SK-N-SH treated with all-trans-retinoic acid at 6 μM for 48 hours (cell line): ENCODE measurements at regions not wholly inside any gene's neighbourhood (a gene's known extent, or its start where the extent isn't known, plus 50 kb on each side); places are given as distances from the start of the nearest gene placed in this dataset.

Experiments used
- ATAC-seq: fragments of 200-7000 bp; cut with Tn5 transposase; 3 replicates; pipeline ENCODE4 v1.9.1; 2020; ENCODE audit warnings: mild to moderate bottlenecking, moderate library complexity
- ARNTL ChIP-seq: fragments of 450-650 bp; formaldehyde crosslinking; IDR thresholded peaks from 2 replicates; pipeline ENCODE4 v1.5.0; 2020; ENCODE audit warnings: low read depth, mild to moderate bottlenecking, moderate library complexity, borderline replicate concordance
- CREB5 ChIP-seq: fragments of 250-450 bp; sonication (Bioruptor Pico); IDR thresholded peaks from 2 replicates; pipeline ENCODE4 v1.5.1; 2020; ENCODE audit warnings: low read depth, mild to moderate bottlenecking, moderate library complexity
- CSRNP3 ChIP-seq: fragments of 250-450 bp; sonication (Bioruptor Pico); IDR thresholded peaks from 2 replicates; pipeline ENCODE4 v1.5.1; 2021; ENCODE audit warnings: mild to moderate bottlenecking, moderate library complexity
- GLIS3 ChIP-seq: fragments of 250-450 bp; sonication (Bioruptor Pico); IDR thresholded peaks from 2 replicates; pipeline ENCODE4 v1.5.0; 2020; ENCODE audit warnings: mild to moderate bottlenecking, moderate library complexity
- ISL1 ChIP-seq: fragments of 250-450 bp; sonication (Bioruptor Pico); IDR thresholded peaks from 2 replicates; pipeline ENCODE4 v2.1.2; 2022; ENCODE audit warnings: mild to moderate bottlenecking, moderate library complexity
- OSR1 ChIP-seq: fragments of 250-450 bp; sonication (Bioruptor Pico); IDR thresholded peaks from 2 replicates; pipeline ENCODE4 v1.8.0; 2022; ENCODE audit warnings: moderate library complexity, mild to moderate bottlenecking, inconsistent platforms
- PATZ1 ChIP-seq: fragments of 250-450 bp; sonication (Bioruptor Pico); IDR thresholded peaks from 2 replicates; pipeline ENCODE4 v1.8.0; 2020; ENCODE audit warnings: mild to moderate bottlenecking, moderate library complexity, borderline replicate concordance
- POU6F1 ChIP-seq: fragments of 250-450 bp; sonication (Bioruptor Pico); IDR thresholded peaks from 2 replicates; pipeline ENCODE4 v1.8.0; 2021; ENCODE audit warnings: low read depth, mild to moderate bottlenecking, moderate library complexity, borderline replicate concordance
- RARB ChIP-seq: fragments of 250-450 bp; sonication (Bioruptor Pico); IDR thresholded peaks from 2 replicates; pipeline ENCODE4 v1.8.0; 2021; ENCODE audit warnings: mild to moderate bottlenecking, moderate library complexity
- SNAI2 ChIP-seq: fragments of 250-450 bp; sonication (Bioruptor Pico); IDR thresholded peaks from 2 replicates; pipeline ENCODE4 v1.5.0; 2020; ENCODE audit warnings: mild to moderate bottlenecking, moderate library complexity
- TCF4 ChIP-seq: fragments of 250-450 bp; sonication (Bioruptor Pico); IDR thresholded peaks from 2 replicates; pipeline ENCODE4 v1.8.0; 2021; ENCODE audit warnings: mild to moderate bottlenecking, moderate library complexity, borderline replicate concordance
- TOX ChIP-seq: fragments of 250-450 bp; sonication (Bioruptor Pico); IDR thresholded peaks from 2 replicates; pipeline ENCODE4 v1.8.0; 2021; ENCODE audit warnings: mild to moderate bottlenecking, moderate library complexity, borderline replicate concordance
- TSHZ2 ChIP-seq: fragments of 250-450 bp; sonication (Bioruptor Pico); IDR thresholded peaks from 2 replicates; pipeline ENCODE4 v1.5.0; 2020; ENCODE audit warnings: mild to moderate bottlenecking, moderate library complexity
- ZC3H10 ChIP-seq: fragments of 250-450 bp; sonication (Bioruptor Pico); IDR thresholded peaks from 2 replicates; pipeline ENCODE4 v1.5.1; 2021; ENCODE audit warnings: mild to moderate bottlenecking, moderate library complexity
- ZFP3 ChIP-seq: fragments of 250-450 bp; sonication (Bioruptor Pico); IDR thresholded peaks from 2 replicates; pipeline ENCODE4 v1.5.0; 2020; ENCODE audit warnings: mild to moderate bottlenecking, moderate library complexity
- ZNF565 ChIP-seq: fragments of 450-650 bp; formaldehyde crosslinking; conservative IDR thresholded peaks from 2 replicates; pipeline ENCODE4 v1.5.0; 2020; ENCODE audit warnings: low read depth, mild to moderate bottlenecking, moderate library complexity
- ZNF70 ChIP-seq: fragments of 450-650 bp; formaldehyde crosslinking; IDR thresholded peaks from 2 replicates; pipeline ENCODE4 v1.5.0; 2020; ENCODE audit warnings: mild to moderate bottlenecking, moderate library complexity

GRCh38 chr16:86308514-86308913 is 201.8 kb upstream of the FOXF1 start:
- no peak for ATAC-seq
- TF ChIP-seq TOX (CRISPR knock-in tag) (no peak), PATZ1 (CRISPR knock-in tag) (no peak), GLIS3 (no peak), OSR1 (CRISPR knock-in tag) (no peak), CREB5 (CRISPR knock-in tag) (no peak), POU6F1 (CRISPR knock-in tag) (no peak), ZNF70 (CRISPR knock-in tag) (no peak), RARB (CRISPR knock-in tag) (no peak), SNAI2 (CRISPR knock-in tag) (no peak), TCF4 (CRISPR knock-in tag) (no peak)

GRCh38 chr16:86313631-86314030 is 196.7 kb upstream of the FOXF1 start:
- ATAC-seq = no peak
- no peak for TF ChIP-seq POU6F1 (CRISPR knock-in tag)
- TF ChIP-seq ARNTL (CRISPR knock-in tag) = no peak
- TF ChIP-seq CSRNP3 = no peak
- no peak for TF ChIP-seq ZNF565 (CRISPR knock-in tag)
- TF ChIP-seq RARB (CRISPR knock-in tag) = no peak
- no peak for TF ChIP-seq ISL1 (CRISPR knock-in tag)
- no peak for TF ChIP-seq ZFP3
- TF ChIP-seq TSHZ2 (CRISPR knock-in tag) = no peak
- TF ChIP-seq CREB5 (CRISPR knock-in tag) = no peak
- no peak for TF ChIP-seq TOX (CRISPR knock-in tag)
- no peak for TF ChIP-seq ZC3H10
